KMS-11 (cell line): ENCODE measurements at regions not wholly inside any gene's neighbourhood (a gene's known extent, or its start where the extent isn't known, plus 50 kb on each side); places are given as distances from the start of the nearest gene placed in this dataset.

Source experiments
- H2AFZ ChIP-seq: fragments of 200-600 bp; sonication (generic); 2 replicates; pipeline ENCODE4 v1.6.1; 2016; ENCODE audit warnings: antibody characterized with exemption, mixed run types, low read depth
- H3K27ac ChIP-seq: fragments of 200-600 bp; sonication (generic); 2 replicates; pipeline ENCODE4 v1.6.1; 2016; ENCODE audit warnings: mild to moderate bottlenecking, mixed run types
- H3K27me3 ChIP-seq: fragments of 200-600 bp; sonication (generic); 2 replicates; pipeline ENCODE4 v1.6.1; 2017; ENCODE audit warnings: mild to moderate bottlenecking, low read depth, mixed run types, moderate library complexity; ENCODE audit not compliant: insufficient read depth
- H3K36me3 ChIP-seq: fragments of 200-600 bp; sonication (generic); 2 replicates; pipeline ENCODE4 v1.6.1; 2017; ENCODE audit warnings: mild to moderate bottlenecking, mixed run types; ENCODE audit not compliant: insufficient read depth
- H3K4me1 ChIP-seq: fragments of 200-600 bp; sonication (generic); 2 replicates; pipeline ENCODE4 v1.6.1; 2016; ENCODE audit warnings: mild to moderate bottlenecking, low read depth, mixed run types; ENCODE audit not compliant: poor library complexity, severe bottlenecking
- H3K4me2 ChIP-seq: fragments of 200-600 bp; sonication (generic); 2 replicates; pipeline ENCODE4 v1.7.0; 2016; ENCODE audit warnings: mild to moderate bottlenecking, mixed run types
- H3K4me3 ChIP-seq: fragments of 200-600 bp; sonication (generic); IDR thresholded peaks from 2 replicates; pipeline ENCODE4 v1.6.1; 2017; ENCODE audit warnings: low read depth, low read length, mixed read lengths; ENCODE audit not compliant: insufficient read depth
- H3K79me2 ChIP-seq: fragments of 200-600 bp; sonication (generic); 2 replicates; pipeline ENCODE4 v1.6.1; 2016; ENCODE audit warnings: low read depth, mixed run types; ENCODE audit not compliant: insufficient read depth
- H3K9ac ChIP-seq: fragments of 200-600 bp; sonication (generic); 2 replicates; pipeline ENCODE4 v1.6.1; 2016; ENCODE audit warnings: mild to moderate bottlenecking, mixed run types
- H4K20me1 ChIP-seq: fragments of 200-600 bp; sonication (generic); 2 replicates; pipeline ENCODE4 v1.6.1; 2016; ENCODE audit warnings: mild to moderate bottlenecking, mixed run types; ENCODE audit not compliant: insufficient read depth
- TF ChIP-seq, protein P1 (sequence below): fragments of 200-600 bp; sonication (generic); conservative IDR thresholded peaks from 2 replicates; pipeline ENCODE4 v1.6.1; 2017; ENCODE audit warnings: low read depth, mild to moderate bottlenecking, antibody characterized with exemption, low read length, moderate library complexity, mixed read lengths

DNA sequence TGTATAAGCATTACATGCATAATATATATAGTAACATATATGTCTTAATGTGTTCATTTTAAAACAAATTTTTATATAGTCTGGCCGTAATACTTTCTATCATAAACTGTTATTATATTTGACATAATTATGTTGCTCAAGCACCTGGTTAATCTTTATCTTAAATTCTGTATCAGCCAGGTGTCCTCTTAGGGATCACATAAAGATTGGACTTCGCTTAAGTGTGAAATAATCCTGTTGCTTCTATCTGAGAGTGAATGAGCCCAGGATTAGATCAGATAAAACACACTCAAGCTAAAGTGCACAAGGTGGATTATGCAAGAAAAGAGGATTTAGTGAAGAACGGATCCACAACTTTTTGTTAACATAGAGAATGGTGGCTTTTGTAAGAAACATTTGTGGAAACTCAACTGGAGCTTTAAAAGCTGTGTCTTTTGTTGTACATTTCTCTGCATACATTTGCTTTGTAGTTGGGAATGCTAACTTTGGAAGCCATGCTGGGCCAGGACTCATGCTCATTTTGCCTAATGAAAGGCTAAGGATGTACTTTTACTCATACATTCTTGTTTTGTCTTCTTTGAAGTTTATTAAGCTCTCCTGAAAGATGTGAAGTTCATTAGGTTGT is 437.8 kb downstream of the ZIC1 start:
- H2AFZ ChIP-seq, result no peak overlapping the region
- H3K9ac ChIP-seq, result no peak overlapping the region
- H3K27me3 ChIP-seq, result no peaks in the 10 kb centered on the region
- no peaks in the 10 kb centered on the region for H3K36me3 ChIP-seq
- H4K20me1 ChIP-seq, result no peaks in the 10 kb centered on the region
- no peak overlapping the region for H3K27ac ChIP-seq
- H3K4me1 ChIP-seq, result no peaks in the 10 kb centered on the region
- TF ChIP-seq, protein P1, sequence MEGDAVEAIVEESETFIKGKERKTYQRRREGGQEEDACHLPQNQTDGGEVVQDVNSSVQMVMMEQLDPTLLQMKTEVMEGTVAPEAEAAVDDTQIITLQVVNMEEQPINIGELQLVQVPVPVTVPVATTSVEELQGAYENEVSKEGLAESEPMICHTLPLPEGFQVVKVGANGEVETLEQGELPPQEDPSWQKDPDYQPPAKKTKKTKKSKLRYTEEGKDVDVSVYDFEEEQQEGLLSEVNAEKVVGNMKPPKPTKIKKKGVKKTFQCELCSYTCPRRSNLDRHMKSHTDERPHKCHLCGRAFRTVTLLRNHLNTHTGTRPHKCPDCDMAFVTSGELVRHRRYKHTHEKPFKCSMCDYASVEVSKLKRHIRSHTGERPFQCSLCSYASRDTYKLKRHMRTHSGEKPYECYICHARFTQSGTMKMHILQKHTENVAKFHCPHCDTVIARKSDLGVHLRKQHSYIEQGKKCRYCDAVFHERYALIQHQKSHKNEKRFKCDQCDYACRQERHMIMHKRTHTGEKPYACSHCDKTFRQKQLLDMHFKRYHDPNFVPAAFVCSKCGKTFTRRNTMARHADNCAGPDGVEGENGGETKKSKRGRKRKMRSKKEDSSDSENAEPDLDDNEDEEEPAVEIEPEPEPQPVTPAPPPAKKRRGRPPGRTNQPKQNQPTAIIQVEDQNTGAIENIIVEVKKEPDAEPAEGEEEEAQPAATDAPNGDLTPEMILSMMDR, result no peak
- H3K4me2 ChIP-seq, result no peak overlapping the region
- no peak overlapping the region for H3K4me3 ChIP-seq
- H3K79me2 ChIP-seq, result no peaks in the 10 kb centered on the region

DNA sequence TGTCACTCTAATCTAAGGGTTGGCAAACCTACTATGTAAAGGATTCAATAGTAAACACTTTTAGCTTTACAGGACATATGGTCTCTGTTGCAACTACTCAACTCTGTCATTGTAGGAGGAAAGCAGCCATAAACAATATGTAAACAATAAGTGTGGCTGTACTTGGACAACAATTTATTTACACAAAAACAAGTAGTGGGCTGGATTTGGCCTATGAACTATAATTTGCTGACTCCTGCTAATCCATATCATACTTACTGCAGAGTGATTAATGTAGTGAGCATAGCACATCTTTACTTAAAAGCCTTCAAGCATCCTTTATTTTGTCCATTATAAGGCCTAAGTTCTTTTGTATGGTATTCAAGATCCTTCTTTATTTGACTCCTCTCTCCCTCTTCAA is 441.9 kb downstream of the ZIC1 start:
- TF ChIP-seq, protein P1, result no peak
- Histone ChIP-seq H3K4me2 (no peak overlapping the region), H3K79me2 (no peaks in the 10 kb centered on the region), H3K27me3 (no peaks in the 10 kb centered on the region), H2AFZ (no peak overlapping the region), H4K20me1 (no peaks in the 10 kb centered on the region), H3K27ac (no peak overlapping the region), H3K36me3 (no peaks in the 10 kb centered on the region), H3K9ac (no peak overlapping the region), H3K4me1 (no peaks in the 10 kb centered on the region), H3K4me3 (no peak overlapping the region)

DNA sequence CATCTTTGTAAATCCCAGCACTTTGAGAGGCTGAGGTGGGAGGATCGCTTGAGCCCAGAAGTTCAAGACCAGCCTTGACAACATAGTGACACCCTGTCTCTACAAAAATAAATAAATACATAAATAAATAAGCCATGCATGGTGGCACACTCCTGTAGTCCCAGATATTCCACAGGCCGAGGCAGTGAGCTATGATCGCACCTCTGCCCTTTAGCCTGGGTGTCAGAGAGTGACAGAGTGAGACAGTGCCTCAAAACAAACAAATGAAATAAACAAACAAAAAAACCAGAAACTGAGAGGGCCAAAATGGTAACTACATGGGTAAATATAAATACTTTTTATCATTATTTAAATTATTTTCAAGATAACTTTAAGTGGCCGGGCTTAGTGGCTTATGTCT is 445.4 kb downstream of the ZIC1 start:
- Histone ChIP-seq H3K4me3 (no peak overlapping the region), H3K36me3 (no peaks in the 10 kb centered on the region), H2AFZ (no peak overlapping the region), H4K20me1 (no peaks in the 10 kb centered on the region), H3K27ac (no peak overlapping the region), H3K4me1 (no peaks in the 10 kb centered on the region), H3K4me2 (no peak overlapping the region), H3K27me3 (no peaks in the 10 kb centered on the region), H3K79me2 (no peaks in the 10 kb centered on the region), H3K9ac (no peak overlapping the region)
- TF ChIP-seq, protein P1, result no peak

DNA sequence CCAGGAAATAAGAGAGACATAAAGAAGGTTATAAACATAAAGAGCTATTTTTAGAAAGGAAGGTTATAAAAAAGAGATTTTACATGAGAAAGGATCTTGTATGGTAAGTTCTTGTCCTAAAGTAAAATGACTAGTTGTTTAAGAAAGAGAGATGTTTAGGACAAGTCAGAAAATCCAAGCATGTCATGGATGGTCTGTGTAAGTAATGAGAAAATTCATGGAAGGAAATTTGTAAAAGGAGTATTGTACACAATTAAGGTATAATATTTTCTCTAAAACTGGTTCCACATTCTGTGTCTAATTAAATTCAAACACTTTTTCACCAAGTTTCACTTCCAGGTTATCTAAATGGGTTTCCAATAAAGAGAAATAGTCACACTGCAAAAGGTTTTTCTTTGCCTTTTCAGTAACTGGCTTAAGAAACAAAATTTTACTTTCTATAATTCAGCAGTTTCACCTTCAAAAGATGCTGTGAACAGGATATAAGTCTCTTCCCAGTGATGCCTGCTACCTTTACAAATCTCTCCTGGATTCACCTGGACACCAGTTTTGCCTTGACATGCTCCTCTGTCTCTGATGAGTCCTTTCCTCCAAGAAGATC is 455.7 kb downstream of the ZIC1 start:
- Histone ChIP-seq H4K20me1 (no peaks in the 10 kb centered on the region), H3K79me2 (no peaks in the 10 kb centered on the region), H2AFZ (no peak overlapping the region), H3K4me2 (no peak overlapping the region), H3K4me1 (no peaks in the 10 kb centered on the region), H3K36me3 (no peaks in the 10 kb centered on the region), H3K27ac (no peak overlapping the region), H3K27me3 (no peaks in the 10 kb centered on the region), H3K4me3 (no peak overlapping the region), H3K9ac (no peak overlapping the region)
- TF ChIP-seq, protein P1, result no peak
